ENCODE measurements at regions not wholly inside any gene's neighbourhood (a gene's known extent, or its start where the extent isn't known, plus 50 kb on each side); places are given as distances from the start of the nearest gene placed in this dataset.

GRCh38 chr9:12874395-12874794 lies 99.6 kb downstream of the LURAP1L start:
- no peak for TF ChIP-seq CTCF (IDR thresholded peaks at IDR 0.05; ENCODE audit: borderline replicate concordance, insufficient read depth, low read depth, low read length)
- H3K4me3 ChIP-seq (ENCODE audit: low read depth, low read length) = no peak overlapping the region

GRCh38 chr9:12875191-12875590 lies 100.4 kb downstream of the LURAP1L start:
- TF ChIP-seq CTCF (IDR thresholded peaks at IDR 0.05; ENCODE audit: borderline replicate concordance, insufficient read depth, low read depth, low read length) = no peak
- H3K4me3 ChIP-seq (ENCODE audit: low read depth, low read length) = no peak overlapping the region

DNA sequence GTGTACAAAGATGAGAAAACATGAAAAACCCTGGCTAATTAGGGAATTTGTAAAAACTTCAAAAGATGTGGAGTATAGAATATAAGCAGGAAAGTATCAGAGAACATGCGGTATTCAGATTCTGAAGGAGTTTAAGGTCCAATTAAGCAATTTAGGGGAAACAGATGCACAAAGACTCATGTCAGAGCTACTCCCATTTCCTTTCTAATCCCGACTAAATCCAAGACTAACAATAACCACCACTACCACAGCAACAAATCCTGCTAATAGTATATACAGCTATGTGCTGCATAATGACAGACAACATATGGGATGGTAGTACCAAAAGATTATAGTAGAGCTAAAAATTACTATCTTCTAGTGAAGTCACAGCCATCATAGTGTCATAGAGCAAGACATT lies 102.1 kb downstream of the LURAP1L start:
- TF ChIP-seq CTCF (IDR thresholded peaks at IDR 0.05; ENCODE audit: borderline replicate concordance, insufficient read depth, low read depth, low read length) = no peak
- H3K4me3 ChIP-seq (ENCODE audit: low read depth, low read length) = no peak overlapping the region

- TF ChIP-seq CTCF (IDR thresholded peaks at IDR 0.05; ENCODE audit: borderline replicate concordance, insufficient read depth, low read depth, low read length) = no peak
Measured at GRCh38 chr9:12878351-12878978, 103.6 kb downstream of the LURAP1L start.

GRCh38 chr9:12879961-12880360 lies 105.1 kb downstream of the LURAP1L start:
- no peak overlapping the region for H3K4me3 ChIP-seq (ENCODE audit: low read depth, low read length)
- no peak for TF ChIP-seq CTCF (IDR thresholded peaks at IDR 0.05; ENCODE audit: borderline replicate concordance, insufficient read depth, low read depth, low read length)

More at GRCh38 chr9:12878351-12878978, 103.6 kb downstream of the LURAP1L start:
- H3K4me3 ChIP-seq (ENCODE audit: low read depth, low read length) = no peak overlapping the region

GRCh38 chr9:12880406-12881015 lies 105.7 kb downstream of the LURAP1L start:
- TF ChIP-seq CTCF (IDR thresholded peaks at IDR 0.05; ENCODE audit: borderline replicate concordance, insufficient read depth, low read depth, low read length) = no peak
- H3K4me3 ChIP-seq (ENCODE audit: low read depth, low read length) = no peak overlapping the region

- TF ChIP-seq CTCF (IDR thresholded peaks at IDR 0.05; ENCODE audit: borderline replicate concordance, insufficient read depth, low read depth, low read length) = no peak
- no peak overlapping the region for H3K4me3 ChIP-seq (ENCODE audit: low read depth, low read length)
Measured at GRCh38 chr9:12882430-12882829, 107.6 kb downstream of the LURAP1L start.
